ENCODE measurements at regions not wholly inside any gene's neighbourhood (a gene's known extent, or its start where the extent isn't known, plus 50 kb on each side); places are given as distances from the start of the nearest gene placed in this dataset.

DNA sequence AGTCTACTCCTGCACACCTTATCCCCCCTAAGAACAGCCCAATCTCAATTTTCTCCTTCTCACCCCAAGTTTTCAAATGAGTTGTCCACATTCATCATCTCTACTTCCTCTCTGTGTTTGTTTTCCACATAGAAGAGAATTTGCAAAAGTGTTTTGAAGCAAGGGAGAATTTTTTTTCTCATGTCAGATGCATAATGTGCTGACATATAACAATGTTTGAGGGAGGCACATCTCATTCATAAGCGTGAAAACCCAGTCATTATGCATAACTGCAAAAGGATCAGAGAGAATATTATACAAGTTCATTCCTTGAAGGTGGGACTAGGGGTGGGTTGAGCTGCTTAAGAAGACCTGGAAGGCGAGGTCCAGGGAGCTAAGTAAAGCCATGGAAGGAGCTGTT lies 80.8 kb upstream of the SLC1A4 start:
- TF ChIP-seq POLR2AphosphoS5 (IDR thresholded peaks at IDR 0.05) (no peak), EP300 (IDR thresholded peaks at IDR 0.05; ENCODE audit: low read depth) (no peak), POLR2A (IDR thresholded peaks at IDR 0.05) (no peak)
- TF ChIP-seq, protein P1, sequence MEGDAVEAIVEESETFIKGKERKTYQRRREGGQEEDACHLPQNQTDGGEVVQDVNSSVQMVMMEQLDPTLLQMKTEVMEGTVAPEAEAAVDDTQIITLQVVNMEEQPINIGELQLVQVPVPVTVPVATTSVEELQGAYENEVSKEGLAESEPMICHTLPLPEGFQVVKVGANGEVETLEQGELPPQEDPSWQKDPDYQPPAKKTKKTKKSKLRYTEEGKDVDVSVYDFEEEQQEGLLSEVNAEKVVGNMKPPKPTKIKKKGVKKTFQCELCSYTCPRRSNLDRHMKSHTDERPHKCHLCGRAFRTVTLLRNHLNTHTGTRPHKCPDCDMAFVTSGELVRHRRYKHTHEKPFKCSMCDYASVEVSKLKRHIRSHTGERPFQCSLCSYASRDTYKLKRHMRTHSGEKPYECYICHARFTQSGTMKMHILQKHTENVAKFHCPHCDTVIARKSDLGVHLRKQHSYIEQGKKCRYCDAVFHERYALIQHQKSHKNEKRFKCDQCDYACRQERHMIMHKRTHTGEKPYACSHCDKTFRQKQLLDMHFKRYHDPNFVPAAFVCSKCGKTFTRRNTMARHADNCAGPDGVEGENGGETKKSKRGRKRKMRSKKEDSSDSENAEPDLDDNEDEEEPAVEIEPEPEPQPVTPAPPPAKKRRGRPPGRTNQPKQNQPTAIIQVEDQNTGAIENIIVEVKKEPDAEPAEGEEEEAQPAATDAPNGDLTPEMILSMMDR (IDR thresholded peaks at IDR 0.05), result no peak

Measured in transverse colon (tissue), 4 donors.